NCI-H1930 (cell line): ENCODE measurements at regions not wholly inside any gene's neighbourhood (a gene's known extent, or its start where the extent isn't known, plus 50 kb on each side); places are given as distances from the start of the nearest gene placed in this dataset.

Experiments used
- DNase-seq, 2 experiments: peaks; one replicate each; lab custom pipeline; 2025; lab: John Stamatoyannopoulos, UW

- DNase-seq, result no peak
Observed at GRCh38 chr16:6281994-6282393, 1050.7 kb upstream of the RBFOX1 start.

GRCh38 chr16:6281274-6281673 lies 1051.4 kb upstream of the RBFOX1 start:
- DNase-seq, result no peak

GRCh38 chr16:6280055-6280454 lies 1052.6 kb upstream of the RBFOX1 start:
- DNase-seq, result no peak

- no peak for DNase-seq
Observed at GRCh38 chr16:6279286-6279685, 1053.4 kb upstream of the RBFOX1 start.

GRCh38 chr16:6274351-6274750 lies 1058.3 kb upstream of the RBFOX1 start:
- no peak for DNase-seq

- no peak for DNase-seq
Observed at GRCh38 chr16:6267682-6268081, 1065.0 kb upstream of the RBFOX1 start.

GRCh38 chr16:6266703-6267102 lies 1065.9 kb upstream of the RBFOX1 start:
- DNase-seq, result no peak

GRCh38 chr16:6265968-6266367 lies 1066.7 kb upstream of the RBFOX1 start:
- no peak for DNase-seq

GRCh38 chr16:6258056-6258455 lies 1074.6 kb upstream of the RBFOX1 start:
- no peak for DNase-seq

- no peak for DNase-seq
Observed at GRCh38 chr16:6252541-6252940, 1080.1 kb upstream of the RBFOX1 start.

- DNase-seq, result no peak
Observed at GRCh38 chr16:6250511-6250910, 1082.1 kb upstream of the RBFOX1 start.

- DNase-seq, result no peak
Observed at GRCh38 chr16:6249863-6250262, 1082.8 kb upstream of the RBFOX1 start.

- DNase-seq, result no peak
Observed at GRCh38 chr16:6248199-6248598, 1084.4 kb upstream of the RBFOX1 start.

GRCh38 chr16:6247775-6248174 lies 1084.9 kb upstream of the RBFOX1 start:
- DNase-seq, result no peak

- no peak for DNase-seq
Observed at GRCh38 chr16:6247150-6247549, 1085.5 kb upstream of the RBFOX1 start.

GRCh38 chr16:6246266-6246665 lies 1086.4 kb upstream of the RBFOX1 start:
- DNase-seq, result no peak

- DNase-seq, result no peak
Observed at GRCh38 chr16:6232056-6232455, 1100.6 kb upstream of the RBFOX1 start.

GRCh38 chr16:6231398-6231797 lies 1101.2 kb upstream of the RBFOX1 start:
- no peak for DNase-seq

- DNase-seq, result no peak
Observed at GRCh38 chr16:6229186-6229585, 1103.5 kb upstream of the RBFOX1 start.

GRCh38 chr16:6218855-6219254 lies 1113.8 kb upstream of the RBFOX1 start:
- DNase-seq, result no peak

GRCh38 chr16:6216836-6217235 lies 1115.8 kb upstream of the RBFOX1 start:
- no peak for DNase-seq

GRCh38 chr16:6211644-6212043 lies 1114.0 kb upstream of the EEF2KMT start:
- DNase-seq, result no peak

- DNase-seq, result no peak
Observed at GRCh38 chr16:6209355-6209930, 1111.8 kb upstream of the EEF2KMT start.

GRCh38 chr16:6207580-6207979 lies 1110.0 kb upstream of the EEF2KMT start:
- no peak for DNase-seq

- no peak for DNase-seq
Observed at GRCh38 chr16:6207124-6207523, 1109.5 kb upstream of the EEF2KMT start.
